ENCODE measurements at regions not wholly inside any gene's neighbourhood (a gene's known extent, or its start where the extent isn't known, plus 50 kb on each side); places are given as distances from the start of the nearest gene placed in this dataset.

DNA sequence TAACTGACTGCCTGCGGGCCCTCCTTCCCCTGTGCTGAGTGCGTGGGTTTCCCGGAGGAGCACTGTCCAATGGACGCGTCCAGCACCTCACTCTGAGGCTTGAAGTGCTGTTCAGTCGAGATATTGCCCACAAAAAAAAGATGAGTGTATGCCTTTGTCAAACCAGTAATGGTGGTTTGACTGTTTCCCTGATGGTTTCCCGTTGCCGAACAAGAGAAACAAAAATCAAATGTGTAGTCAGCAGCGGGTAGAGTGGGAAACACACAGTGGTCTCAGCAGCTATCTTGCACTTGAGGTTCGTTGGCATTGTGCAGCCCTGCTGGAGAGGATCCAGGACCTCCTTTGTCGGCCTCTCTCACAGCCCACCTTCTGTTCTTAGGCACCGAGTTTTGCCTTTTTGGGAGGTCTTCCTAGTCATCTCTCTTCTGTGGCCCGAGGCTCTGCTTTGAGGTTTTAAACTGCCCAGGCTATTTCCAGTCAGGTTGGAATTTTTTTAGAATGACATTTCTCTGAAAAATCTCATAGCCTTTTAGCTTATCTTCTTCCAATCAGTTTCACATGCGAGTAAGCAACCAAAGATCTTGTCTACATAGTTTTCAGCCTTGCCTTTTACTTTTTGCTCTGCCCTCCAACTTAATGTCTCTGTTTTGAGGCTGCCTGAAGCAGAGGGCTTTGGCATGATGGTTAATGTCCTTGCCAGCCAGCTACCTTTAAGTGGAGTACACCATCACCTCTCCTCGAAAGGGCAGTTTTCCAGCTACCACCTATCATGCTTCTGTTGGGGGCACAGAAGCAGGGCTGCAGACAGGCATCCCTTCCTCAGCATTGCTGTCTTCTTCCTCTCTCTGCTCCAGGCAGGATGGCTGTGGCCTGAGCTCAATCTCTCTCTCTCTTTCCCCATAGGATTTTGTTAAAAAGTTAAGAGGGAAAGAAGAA, 132.3 kb downstream of the URB2 start (continued):
- TF ChIP-seq, protein P1, sequence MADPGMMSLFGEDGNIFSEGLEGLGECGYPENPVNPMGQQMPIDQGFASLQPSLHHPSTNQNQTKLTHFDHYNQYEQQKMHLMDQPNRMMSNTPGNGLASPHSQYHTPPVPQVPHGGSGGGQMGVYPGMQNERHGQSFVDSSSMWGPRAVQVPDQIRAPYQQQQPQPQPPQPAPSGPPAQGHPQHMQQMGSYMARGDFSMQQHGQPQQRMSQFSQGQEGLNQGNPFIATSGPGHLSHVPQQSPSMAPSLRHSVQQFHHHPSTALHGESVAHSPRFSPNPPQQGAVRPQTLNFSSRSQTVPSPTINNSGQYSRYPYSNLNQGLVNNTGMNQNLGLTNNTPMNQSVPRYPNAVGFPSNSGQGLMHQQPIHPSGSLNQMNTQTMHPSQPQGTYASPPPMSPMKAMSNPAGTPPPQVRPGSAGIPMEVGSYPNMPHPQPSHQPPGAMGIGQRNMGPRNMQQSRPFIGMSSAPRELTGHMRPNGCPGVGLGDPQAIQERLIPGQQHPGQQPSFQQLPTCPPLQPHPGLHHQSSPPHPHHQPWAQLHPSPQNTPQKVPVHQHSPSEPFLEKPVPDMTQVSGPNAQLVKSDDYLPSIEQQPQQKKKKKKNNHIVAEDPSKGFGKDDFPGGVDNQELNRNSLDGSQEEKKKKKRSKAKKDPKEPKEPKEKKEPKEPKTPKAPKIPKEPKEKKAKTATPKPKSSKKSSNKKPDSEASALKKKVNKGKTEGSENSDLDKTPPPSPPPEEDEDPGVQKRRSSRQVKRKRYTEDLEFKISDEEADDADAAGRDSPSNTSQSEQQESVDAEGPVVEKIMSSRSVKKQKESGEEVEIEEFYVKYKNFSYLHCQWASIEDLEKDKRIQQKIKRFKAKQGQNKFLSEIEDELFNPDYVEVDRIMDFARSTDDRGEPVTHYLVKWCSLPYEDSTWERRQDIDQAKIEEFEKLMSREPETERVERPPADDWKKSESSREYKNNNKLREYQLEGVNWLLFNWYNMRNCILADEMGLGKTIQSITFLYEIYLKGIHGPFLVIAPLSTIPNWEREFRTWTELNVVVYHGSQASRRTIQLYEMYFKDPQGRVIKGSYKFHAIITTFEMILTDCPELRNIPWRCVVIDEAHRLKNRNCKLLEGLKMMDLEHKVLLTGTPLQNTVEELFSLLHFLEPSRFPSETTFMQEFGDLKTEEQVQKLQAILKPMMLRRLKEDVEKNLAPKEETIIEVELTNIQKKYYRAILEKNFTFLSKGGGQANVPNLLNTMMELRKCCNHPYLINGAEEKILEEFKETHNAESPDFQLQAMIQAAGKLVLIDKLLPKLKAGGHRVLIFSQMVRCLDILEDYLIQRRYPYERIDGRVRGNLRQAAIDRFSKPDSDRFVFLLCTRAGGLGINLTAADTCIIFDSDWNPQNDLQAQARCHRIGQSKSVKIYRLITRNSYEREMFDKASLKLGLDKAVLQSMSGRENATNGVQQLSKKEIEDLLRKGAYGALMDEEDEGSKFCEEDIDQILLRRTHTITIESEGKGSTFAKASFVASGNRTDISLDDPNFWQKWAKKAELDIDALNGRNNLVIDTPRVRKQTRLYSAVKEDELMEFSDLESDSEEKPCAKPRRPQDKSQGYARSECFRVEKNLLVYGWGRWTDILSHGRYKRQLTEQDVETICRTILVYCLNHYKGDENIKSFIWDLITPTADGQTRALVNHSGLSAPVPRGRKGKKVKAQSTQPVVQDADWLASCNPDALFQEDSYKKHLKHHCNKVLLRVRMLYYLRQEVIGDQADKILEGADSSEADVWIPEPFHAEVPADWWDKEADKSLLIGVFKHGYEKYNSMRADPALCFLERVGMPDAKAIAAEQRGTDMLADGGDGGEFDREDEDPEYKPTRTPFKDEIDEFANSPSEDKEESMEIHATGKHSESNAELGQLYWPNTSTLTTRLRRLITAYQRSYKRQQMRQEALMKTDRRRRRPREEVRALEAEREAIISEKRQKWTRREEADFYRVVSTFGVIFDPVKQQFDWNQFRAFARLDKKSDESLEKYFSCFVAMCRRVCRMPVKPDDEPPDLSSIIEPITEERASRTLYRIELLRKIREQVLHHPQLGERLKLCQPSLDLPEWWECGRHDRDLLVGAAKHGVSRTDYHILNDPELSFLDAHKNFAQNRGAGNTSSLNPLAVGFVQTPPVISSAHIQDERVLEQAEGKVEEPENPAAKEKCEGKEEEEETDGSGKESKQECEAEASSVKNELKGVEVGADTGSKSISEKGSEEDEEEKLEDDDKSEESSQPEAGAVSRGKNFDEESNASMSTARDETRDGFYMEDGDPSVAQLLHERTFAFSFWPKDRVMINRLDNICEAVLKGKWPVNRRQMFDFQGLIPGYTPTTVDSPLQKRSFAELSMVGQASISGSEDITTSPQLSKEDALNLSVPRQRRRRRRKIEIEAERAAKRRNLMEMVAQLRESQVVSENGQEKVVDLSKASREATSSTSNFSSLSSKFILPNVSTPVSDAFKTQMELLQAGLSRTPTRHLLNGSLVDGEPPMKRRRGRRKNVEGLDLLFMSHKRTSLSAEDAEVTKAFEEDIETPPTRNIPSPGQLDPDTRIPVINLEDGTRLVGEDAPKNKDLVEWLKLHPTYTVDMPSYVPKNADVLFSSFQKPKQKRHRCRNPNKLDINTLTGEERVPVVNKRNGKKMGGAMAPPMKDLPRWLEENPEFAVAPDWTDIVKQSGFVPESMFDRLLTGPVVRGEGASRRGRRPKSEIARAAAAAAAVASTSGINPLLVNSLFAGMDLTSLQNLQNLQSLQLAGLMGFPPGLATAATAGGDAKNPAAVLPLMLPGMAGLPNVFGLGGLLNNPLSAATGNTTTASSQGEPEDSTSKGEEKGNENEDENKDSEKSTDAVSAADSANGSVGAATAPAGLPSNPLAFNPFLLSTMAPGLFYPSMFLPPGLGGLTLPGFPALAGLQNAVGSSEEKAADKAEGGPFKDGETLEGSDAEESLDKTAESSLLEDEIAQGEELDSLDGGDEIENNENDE (IDR thresholded peaks at IDR 0.05; ENCODE audit: insufficient replicate concordance, low read length): no peak
- TF ChIP-seq KDM5A (IDR thresholded peaks at IDR 0.05; ENCODE audit: low read length) (no peak), CEBPB (IDR thresholded peaks at IDR 0.05; ENCODE audit: low read depth, low read length) (no peak), MAFK (IDR thresholded peaks at IDR 0.05; ENCODE audit: low read depth, low read length) (no peak)
